ENCODE measurements at regions not wholly inside any gene's neighbourhood (a gene's known extent, or its start where the extent isn't known, plus 50 kb on each side); places are given as distances from the start of the nearest gene placed in this dataset.
"Not testable (repeated sequence)": the region's sequence is repeated elsewhere in the genome, so short reads cannot be mapped to it uniquely, and the experiment has no call there.

GRCh38 chr6:146939456-146939855 lies 264.8 kb upstream of the STXBP5 start:
- not testable (repeated sequence) for DNase-seq

DNA sequence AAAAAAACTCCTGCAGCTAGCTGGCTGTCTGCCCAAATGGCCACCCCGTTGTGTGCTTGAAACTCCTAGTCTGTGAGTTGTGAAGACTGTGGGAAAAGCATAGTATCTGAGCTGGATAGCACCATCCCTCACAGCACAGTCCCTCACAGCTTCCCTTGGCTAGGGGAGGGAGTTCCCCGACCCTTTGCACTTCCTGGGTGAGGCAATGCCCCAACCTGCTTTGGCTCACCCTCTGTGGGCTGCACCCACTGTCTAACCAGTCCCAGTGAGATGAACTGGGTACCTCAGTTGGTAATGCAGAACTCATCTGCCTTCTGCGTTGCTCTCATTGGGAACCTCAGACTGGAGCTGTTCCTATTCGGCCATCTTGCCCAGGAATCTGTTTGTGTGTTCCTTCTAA lies 260.6 kb upstream of the STXBP5 start:
- DNase-seq: no peak

- DNase-seq: no peak
Measured at GRCh38 chr6:146944077-146944476, 260.1 kb upstream of the STXBP5 start.

DNA sequence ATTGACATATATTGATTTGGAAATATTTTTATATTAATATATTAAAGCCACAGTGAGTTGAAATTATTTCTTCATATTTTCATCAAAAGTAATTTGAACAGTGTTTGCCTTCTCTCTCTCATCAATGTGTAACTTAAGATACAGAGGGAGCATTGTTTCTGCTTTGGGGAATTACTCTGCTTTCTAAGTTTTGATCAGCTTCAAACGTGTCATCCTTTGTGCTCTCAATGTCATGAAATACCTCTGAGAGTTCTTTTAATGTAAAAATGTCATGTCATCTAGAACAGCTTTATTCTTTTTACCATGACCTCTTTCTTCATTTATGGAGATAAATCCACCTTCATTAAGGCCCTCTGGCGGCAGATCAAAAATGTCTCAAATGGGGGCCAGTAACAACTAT lies 259.4 kb upstream of the STXBP5 start:
- no peak for DNase-seq

- no peak for DNase-seq
Measured at GRCh38 chr6:146946559-146946958, 257.7 kb upstream of the STXBP5 start.

- no peak for DNase-seq
Measured at GRCh38 chr6:146948790-146949342, 255.4 kb upstream of the STXBP5 start.

GRCh38 chr6:146949425-146949824 lies 254.8 kb upstream of the STXBP5 start:
- no peak for DNase-seq

GRCh38 chr6:146950351-146950835 lies 253.8 kb upstream of the STXBP5 start:
- DNase-seq: no peak

DNA sequence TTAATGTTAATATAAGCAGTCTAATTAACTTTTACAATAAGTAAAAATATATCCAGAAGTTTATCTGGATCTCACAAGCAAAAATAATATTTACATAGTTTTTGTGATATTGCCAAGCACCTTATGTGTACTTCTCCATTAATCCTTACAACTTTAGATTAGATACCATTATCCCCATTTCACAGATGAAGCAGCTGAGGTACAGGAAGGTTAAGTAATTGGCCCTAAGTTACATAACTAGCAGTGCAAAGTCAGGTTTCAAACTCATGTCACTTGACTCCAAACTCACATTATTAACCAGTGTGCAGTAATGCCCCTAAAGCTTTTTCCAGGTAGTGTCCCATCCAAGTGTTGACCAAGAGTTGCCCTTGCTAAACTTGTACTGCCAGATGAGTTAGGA lies 248.6 kb upstream of the STXBP5 start:
- DNase-seq: no peak

DNA sequence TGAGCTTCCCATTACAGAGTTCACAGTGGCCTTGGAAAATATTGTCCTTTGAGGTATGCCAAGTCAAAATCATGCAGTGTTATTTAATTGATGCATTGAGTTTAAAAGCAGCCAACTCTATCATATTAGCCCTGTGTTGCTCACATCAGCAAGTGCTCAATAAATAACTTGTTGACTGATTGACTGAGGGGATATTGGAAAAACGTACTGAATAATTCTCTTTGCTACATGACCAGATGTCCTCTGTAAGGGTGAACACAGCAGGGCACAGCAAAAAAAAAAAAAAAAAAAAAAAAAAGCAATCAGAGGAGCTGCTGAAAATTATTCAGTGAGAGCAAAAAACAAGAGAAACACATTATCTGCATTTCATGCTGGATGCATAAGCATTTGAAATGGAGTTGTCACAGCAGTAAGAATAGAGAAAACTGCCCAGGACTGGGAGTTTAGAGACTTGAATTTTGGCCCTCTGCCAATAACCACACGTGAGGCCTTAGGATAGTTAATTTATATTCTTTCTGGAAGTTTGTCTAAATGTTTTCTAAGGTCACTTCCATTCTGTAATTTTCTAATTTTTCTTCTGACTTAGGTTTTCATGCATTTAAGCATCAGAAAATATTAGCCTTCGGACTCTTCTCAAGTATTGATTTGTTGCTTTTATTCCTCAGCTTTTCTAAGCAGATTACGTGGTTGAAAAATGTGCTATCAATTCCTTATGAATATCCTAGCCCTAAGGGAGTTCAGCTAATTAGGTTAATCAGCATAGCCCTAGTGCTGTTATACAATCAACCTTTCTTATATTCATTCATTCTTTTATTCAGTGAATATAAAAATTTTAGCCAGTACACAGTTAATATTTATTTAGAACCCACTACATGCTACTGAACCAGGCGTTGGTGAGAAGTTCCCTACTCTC lies 246.8 kb upstream of the STXBP5 start:
- DNase-seq: no peak

GRCh38 chr6:146961831-146962230 lies 242.4 kb upstream of the STXBP5 start:
- no peak for DNase-seq

GRCh38 chr6:146962329-146962728 lies 241.9 kb upstream of the STXBP5 start:
- DNase-seq: no peak

DNA sequence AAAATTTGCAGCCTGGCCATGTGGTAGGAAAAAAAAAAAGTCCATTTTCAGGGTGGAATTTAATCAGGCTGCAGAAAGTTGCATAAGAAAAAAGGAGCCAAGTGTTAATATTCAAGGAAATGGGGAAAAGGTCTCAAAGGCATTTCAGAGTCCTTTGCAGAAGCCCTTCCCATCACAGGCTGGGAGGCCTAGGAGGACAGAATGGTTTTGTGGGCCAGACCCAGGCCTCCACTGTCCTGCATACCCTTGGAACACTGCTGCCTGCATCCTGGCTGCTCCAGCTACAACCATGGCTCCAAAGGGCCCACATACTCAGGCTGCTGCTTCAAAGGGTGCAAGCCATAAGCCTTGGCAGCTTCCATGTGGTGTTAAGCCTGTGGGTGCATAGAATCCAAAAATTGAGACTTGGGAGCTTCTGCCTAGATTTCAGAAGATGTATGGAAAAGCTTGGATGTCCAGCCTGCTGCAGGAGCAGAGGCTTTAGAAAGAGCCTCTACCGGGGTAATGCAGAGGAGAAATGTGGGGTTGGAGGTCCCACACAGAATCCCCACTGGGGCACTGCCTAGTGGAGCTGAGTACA lies 239.0 kb upstream of the STXBP5 start:
- no peak for DNase-seq

DNA sequence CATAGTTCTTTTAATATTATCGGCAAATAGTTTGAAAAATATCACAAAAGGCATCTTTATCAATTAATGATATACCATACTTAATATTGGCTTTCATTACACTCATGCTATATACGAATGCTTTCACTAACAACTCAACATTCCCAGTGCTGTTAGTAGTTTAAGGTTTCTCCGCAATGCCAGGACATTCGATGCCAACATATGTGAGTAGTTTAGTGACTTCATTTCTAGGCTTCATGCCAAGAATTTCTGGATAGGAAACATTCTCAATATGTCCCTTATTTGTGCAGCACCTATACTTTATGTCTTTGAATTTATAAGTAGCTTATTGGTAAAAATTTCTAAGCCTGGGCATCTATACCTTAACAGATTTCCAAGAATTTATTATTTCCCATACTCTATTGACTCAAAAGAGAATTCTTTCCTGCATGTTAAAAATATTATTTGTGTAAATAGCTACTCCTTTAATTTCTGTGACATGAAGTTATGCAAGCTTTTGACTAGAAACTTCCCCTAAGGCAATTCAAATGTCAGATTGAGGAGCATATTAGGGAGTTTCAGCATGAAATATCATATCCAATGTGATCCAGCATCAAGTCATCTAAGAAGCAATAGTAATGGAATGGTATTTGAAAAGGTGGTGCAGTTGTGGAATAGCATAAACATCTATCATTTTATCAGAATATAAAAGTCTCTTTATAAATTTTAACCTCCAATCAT lies 236.0 kb upstream of the STXBP5 start:
- DNase-seq: no peak

DNA sequence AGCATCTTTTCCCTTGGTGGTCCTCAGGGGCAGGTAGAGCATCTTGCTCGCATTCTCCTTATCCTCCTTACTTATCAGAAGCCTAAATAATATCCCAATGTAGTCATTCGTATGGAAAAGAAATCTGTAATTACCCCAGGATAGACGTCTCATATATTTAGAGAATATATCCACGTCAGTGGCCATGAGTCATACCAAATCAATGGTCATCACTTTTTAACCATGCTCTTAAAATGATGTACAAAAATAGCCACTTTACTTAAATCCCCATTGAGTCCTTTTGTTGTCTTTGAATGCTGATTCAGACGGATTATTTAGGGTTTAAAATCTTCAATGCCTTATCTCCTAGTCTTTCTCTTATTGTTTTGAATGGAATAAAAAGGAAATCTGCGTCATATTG lies 231.7 kb upstream of the STXBP5 start:
- DNase-seq: no peak

GRCh38 chr6:146974351-146974750 lies 229.9 kb upstream of the STXBP5 start:
- no peak for DNase-seq

DNA sequence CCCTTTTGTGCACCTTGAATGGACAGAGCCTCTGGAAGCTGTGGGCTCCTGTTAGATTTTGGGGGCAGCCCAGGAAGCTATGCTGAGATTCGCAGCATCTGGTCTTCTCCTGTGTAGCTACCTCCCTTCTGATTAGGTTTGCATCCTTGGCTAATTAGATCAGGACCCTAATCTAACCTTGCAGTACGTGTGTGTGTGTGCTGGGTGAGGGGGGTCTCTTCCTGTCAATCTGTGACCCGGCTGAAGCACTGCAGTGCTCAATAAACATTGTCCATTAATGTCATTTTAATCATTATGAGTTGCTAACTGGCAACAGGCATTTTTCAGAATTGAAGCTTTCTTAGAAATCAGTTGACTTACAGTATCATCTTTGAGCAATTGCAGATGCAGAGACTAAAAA lies 229.1 kb upstream of the STXBP5 start:
- DNase-seq: no peak

DNA sequence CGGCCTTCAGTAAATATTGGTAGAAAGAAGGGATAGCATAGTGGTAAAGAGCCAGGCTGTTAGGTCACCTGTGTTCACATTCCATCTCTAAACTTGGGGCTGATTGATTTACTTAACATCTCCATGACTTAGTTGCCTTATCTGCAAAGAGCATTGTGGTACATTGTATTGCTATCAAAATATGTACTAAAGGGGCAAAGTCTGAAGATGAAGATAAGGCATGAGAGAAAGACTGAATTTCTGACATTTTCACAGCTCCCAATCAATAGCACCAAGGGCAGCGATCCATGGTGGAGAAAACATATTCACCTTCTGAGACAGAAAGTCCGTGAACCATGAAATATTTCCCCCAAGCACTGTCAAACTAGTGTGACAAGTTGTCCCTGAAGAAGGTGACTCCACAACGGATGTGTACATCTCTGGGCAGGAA lies 223.3 kb upstream of the STXBP5 start:
- no peak for DNase-seq

- DNase-seq: no peak
Measured at GRCh38 chr6:146981981-146982380, 222.2 kb upstream of the STXBP5 start.

GRCh38 chr6:146984251-146984924 lies 219.8 kb upstream of the STXBP5 start:
- DNase-seq: no peak

DNA sequence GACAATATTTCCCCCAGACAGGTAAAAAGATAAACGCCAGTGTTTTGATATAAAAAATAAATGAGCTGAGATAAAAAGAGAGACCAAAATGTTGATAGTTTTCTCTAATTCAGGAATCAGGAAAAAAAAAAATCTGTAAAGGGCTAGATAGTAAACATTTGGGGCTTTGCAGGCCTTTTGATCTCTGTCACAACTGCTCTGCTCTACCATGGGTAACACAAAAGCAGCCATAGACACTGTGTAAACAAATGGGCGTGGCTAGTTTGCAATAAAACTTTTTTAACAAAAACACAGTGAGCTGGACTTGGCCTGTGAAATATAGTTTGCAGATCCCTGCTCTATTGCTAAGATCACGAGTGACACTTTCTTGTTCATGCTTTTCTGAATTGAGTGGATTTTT lies 219.1 kb upstream of the STXBP5 start:
- DNase-seq: no peak

GRCh38 chr6:146985966-146986365 lies 218.3 kb upstream of the STXBP5 start:
- DNase-seq: no peak

- not testable (repeated sequence) for DNase-seq
Measured at GRCh38 chr6:146987938-146988337, 216.3 kb upstream of the STXBP5 start.

Data from NCI-H187 (cell line).